ENCODE measurements at regions not wholly inside any gene's neighbourhood (a gene's known extent, or its start where the extent isn't known, plus 50 kb on each side); places are given as distances from the start of the nearest gene placed in this dataset.

DNA sequence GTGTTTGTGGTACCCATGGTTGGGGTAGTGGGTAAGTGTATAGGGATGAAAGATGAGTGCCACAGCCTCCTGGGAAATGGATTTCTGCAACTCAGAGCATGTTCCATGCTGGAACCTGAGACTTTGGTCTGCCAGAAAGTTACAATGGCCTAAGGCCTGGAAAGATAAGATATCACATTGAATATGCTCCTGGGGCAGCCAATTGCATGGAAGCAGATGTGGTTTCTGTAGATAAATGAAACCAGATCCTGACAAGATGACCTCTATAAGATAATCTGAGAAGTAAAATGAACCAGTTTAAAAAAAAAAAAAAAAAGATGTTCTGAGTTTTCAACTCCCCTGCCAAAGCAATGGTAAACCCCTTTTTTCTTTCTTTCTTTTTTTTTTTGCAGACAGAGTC, 91.4 kb upstream of the NCK2 start:
- DNase-seq, result no peak
- intact Hi-C loops (cut with micrococcal nuclease), result no loop called here
- H3K4me1 ChIP-seq, result no peaks in the 10 kb centered on the region
- no peak overlapping the region for H3K27ac ChIP-seq (replicated peaks)
- no peaks in the 10 kb centered on the region for H3K36me3 ChIP-seq
- TF ChIP-seq, protein P1, sequence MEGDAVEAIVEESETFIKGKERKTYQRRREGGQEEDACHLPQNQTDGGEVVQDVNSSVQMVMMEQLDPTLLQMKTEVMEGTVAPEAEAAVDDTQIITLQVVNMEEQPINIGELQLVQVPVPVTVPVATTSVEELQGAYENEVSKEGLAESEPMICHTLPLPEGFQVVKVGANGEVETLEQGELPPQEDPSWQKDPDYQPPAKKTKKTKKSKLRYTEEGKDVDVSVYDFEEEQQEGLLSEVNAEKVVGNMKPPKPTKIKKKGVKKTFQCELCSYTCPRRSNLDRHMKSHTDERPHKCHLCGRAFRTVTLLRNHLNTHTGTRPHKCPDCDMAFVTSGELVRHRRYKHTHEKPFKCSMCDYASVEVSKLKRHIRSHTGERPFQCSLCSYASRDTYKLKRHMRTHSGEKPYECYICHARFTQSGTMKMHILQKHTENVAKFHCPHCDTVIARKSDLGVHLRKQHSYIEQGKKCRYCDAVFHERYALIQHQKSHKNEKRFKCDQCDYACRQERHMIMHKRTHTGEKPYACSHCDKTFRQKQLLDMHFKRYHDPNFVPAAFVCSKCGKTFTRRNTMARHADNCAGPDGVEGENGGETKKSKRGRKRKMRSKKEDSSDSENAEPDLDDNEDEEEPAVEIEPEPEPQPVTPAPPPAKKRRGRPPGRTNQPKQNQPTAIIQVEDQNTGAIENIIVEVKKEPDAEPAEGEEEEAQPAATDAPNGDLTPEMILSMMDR (IDR thresholded peaks at IDR 0.05; ENCODE audit: borderline replicate concordance), result no peak
- peaks cover 5% of the 10 kb centered on the region for H3K27me3 ChIP-seq (ENCODE audit: low read depth)
- H3K9me3 ChIP-seq (replicated peaks), result peaks cover 8% of the 10 kb centered on the region
- H3K4me3 ChIP-seq, result no peak overlapping the region

- Histone ChIP-seq H3K4me3 (no peak overlapping the region), H3K27ac (replicated peaks) (no peak overlapping the region), H3K36me3 (no peaks in the 10 kb centered on the region), H3K4me1 (no peaks in the 10 kb centered on the region), H3K9me3 (replicated peaks) (peaks cover 8% of the 10 kb centered on the region), H3K27me3 (ENCODE audit: low read depth) (peaks cover 16% of the 10 kb centered on the region)
- TF ChIP-seq, protein P1 (IDR thresholded peaks at IDR 0.05; ENCODE audit: borderline replicate concordance), result no peak
- no peak for DNase-seq
- intact Hi-C loops (cut with micrococcal nuclease), result no loop called here
Observed at GRCh38 chr2:105652014-105652796, 92.5 kb upstream of the NCK2 start.

DNA sequence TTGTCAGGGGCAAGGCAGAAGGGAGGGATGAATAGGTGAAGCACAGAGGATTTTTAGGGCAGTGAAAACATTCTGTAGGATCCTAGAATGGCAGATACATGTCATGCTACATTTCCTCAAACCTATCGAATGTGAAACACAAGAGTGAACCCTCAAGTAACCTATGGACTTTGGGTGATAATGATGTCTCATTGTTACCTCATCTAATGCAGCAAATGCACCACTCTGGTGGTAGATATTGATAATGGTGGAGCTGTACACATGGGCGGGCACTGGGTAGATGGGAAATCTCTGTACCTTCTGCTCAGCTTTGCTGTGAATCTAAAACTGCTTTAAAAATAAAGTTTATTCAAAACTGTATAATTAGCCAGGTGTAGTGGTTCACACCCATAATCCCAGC, 95.2 kb upstream of the NCK2 start:
- intact Hi-C loops (cut with micrococcal nuclease), result no loop called here
- DNase-seq, result no peak
- TF ChIP-seq, protein P1 (IDR thresholded peaks at IDR 0.05; ENCODE audit: borderline replicate concordance), result no peak
- Histone ChIP-seq H3K4me3 (no peak overlapping the region), H3K9me3 (replicated peaks) (peaks cover 8% of the 10 kb centered on the region), H3K36me3 (no peaks in the 10 kb centered on the region), H3K27me3 (ENCODE audit: low read depth) (peaks cover 25% of the 10 kb centered on the region), H3K4me1 (no peaks in the 10 kb centered on the region), H3K27ac (replicated peaks) (no peak overlapping the region)

- no peaks in the 10 kb centered on the region for H3K4me1 ChIP-seq
- no peak overlapping the region for H3K4me3 ChIP-seq
- H3K27me3 ChIP-seq (ENCODE audit: low read depth), result peaks cover 25% of the 10 kb centered on the region
- intact Hi-C loops (cut with micrococcal nuclease), result no loop called here
- TF ChIP-seq, protein P1 (IDR thresholded peaks at IDR 0.05; ENCODE audit: borderline replicate concordance), result no peak
- H3K36me3 ChIP-seq, result no peaks in the 10 kb centered on the region
- H3K27ac ChIP-seq (replicated peaks), result no peak overlapping the region
- no peak for DNase-seq
- peaks cover 8% of the 10 kb centered on the region for H3K9me3 ChIP-seq (replicated peaks)
Observed at GRCh38 chr2:105647731-105648130, 97.0 kb upstream of the NCK2 start.

- TF ChIP-seq, protein P1 (IDR thresholded peaks at IDR 0.05; ENCODE audit: borderline replicate concordance), result no peak
- peaks cover 8% of the 10 kb centered on the region for H3K9me3 ChIP-seq (replicated peaks)
- no peaks in the 10 kb centered on the region for H3K36me3 ChIP-seq
- H3K4me3 ChIP-seq, result no peak overlapping the region
- no peak overlapping the region for H3K27ac ChIP-seq (replicated peaks)
- H3K27me3 ChIP-seq (ENCODE audit: low read depth), result peaks cover 25% of the 10 kb centered on the region
- H3K4me1 ChIP-seq, result no peaks in the 10 kb centered on the region
- DNase-seq, result no peak
- intact Hi-C loops (cut with micrococcal nuclease), result no loop called here
Observed at GRCh38 chr2:105646774-105647076, 98.0 kb upstream of the NCK2 start.
